ENCODE measurements at regions not wholly inside any gene's neighbourhood (a gene's known extent, or its start where the extent isn't known, plus 50 kb on each side); places are given as distances from the start of the nearest gene placed in this dataset.

DNA sequence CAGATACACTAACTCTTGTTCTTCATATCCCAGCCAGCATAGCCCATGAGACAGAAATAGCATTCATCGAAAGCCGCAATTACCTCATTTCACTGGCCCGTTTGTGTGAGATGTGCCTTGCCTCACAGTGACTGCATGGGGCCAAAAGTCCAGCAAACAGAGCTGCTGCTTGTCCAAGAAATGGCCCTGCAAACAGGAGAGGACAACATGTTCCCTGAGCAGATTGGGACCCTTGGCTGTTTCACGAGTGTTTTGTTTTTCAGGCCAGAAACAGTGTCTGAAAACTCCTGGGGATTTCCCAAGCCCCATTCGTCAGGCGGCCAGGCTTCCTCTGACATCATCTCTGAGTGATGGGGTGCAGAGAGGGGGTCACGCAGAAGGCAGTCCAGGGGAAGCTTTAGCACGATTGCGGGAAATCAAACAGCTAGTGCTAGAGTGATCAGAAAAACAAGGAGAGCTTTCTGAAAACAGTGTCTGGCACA is 503.6 kb upstream of the PAPPA start:
- Histone ChIP-seq H3K27ac (peak overlapping the region in 1 of 2 donors; percentile 14), H3K4me1 (replicated peaks) (no peaks in the 10 kb centered on the region)
- 54% methylated on average over 9 of the region's 9 CpGs for WGBS

DNA sequence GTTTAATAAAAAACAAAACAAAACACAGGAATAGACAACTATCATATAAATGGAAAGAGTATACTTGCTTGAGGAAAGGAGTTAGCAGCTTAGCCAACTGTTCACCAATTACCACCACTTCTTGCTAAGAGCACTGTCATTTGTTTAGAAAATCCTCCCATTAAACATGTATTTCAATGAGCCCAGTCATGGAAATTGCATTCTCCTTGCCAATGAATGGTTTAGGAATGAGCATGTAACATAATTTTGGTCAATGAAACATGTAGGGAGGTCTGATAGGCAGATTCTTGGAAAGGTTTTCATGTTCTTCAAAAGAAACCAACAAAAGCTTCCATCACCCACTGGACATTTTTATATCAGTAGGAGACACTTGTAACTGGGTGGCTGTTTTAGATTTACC is 502.8 kb upstream of the PAPPA start:
- Histone ChIP-seq H3K27me3 (replicated peaks; ENCODE audit: insufficient read depth) (no peaks in the 10 kb centered on the region), H3K36me3 (no peaks in the 10 kb centered on the region), H3K4me3 (no peak overlapping the region), H3K9me3 (no peaks in the 10 kb centered on the region), H3K27ac (peak overlapping the region in 1 of 2 donors; percentile 14), H3K4me1 (replicated peaks) (no peaks in the 10 kb centered on the region)
- intact Hi-C loops (cut with DNase I), result no loop called here
- no peak for DNase-seq (ENCODE audit: low spot score)
- TF ChIP-seq POLR2A (IDR thresholded peaks at IDR 0.05) (no peak), POLR2AphosphoS5 (IDR thresholded peaks at IDR 0.05) (no peak)
- TF ChIP-seq, protein P1, sequence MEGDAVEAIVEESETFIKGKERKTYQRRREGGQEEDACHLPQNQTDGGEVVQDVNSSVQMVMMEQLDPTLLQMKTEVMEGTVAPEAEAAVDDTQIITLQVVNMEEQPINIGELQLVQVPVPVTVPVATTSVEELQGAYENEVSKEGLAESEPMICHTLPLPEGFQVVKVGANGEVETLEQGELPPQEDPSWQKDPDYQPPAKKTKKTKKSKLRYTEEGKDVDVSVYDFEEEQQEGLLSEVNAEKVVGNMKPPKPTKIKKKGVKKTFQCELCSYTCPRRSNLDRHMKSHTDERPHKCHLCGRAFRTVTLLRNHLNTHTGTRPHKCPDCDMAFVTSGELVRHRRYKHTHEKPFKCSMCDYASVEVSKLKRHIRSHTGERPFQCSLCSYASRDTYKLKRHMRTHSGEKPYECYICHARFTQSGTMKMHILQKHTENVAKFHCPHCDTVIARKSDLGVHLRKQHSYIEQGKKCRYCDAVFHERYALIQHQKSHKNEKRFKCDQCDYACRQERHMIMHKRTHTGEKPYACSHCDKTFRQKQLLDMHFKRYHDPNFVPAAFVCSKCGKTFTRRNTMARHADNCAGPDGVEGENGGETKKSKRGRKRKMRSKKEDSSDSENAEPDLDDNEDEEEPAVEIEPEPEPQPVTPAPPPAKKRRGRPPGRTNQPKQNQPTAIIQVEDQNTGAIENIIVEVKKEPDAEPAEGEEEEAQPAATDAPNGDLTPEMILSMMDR (IDR thresholded peaks at IDR 0.05), result no peak

More for the DNA sequence above, 503.6 kb upstream of the PAPPA start:
- no peak overlapping the region for H3K4me3 ChIP-seq
- H3K9me3 ChIP-seq, result no peaks in the 10 kb centered on the region
- H3K36me3 ChIP-seq, result no peaks in the 10 kb centered on the region
- no peaks in the 10 kb centered on the region for H3K27me3 ChIP-seq (replicated peaks; ENCODE audit: insufficient read depth)
- intact Hi-C loops (cut with DNase I), result no loop called here
- TF ChIP-seq, protein P1 (IDR thresholded peaks at IDR 0.05), result no peak
- peak; percentile 54 for TF ChIP-seq POLR2AphosphoS5 (IDR thresholded peaks at IDR 0.05)
- no peak for DNase-seq (ENCODE audit: low spot score)

DNA sequence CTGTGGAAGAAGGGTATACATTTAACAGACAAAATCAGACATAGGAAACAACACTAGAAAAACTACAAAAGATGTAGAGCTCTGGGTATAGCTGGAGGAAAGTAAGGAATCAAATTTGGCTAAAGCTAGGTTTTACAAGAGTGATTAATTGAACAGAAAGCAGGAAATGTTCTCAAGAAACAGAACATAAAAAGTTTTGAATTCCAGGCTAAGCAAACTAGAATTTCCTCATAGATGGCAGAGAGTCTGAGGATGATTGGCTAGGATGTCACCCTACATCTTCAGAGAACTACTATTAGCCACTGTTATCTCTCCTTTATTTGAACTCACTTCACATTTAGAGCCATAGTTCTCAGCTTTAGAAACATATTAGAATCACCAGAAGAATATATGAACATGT is 502.1 kb upstream of the PAPPA start:
- no peak overlapping the region for H3K4me3 ChIP-seq
- TF ChIP-seq POLR2A (IDR thresholded peaks at IDR 0.05) (no peak), POLR2AphosphoS5 (IDR thresholded peaks at IDR 0.05) (no peak)
- TF ChIP-seq, protein P1 (IDR thresholded peaks at IDR 0.05), result no peak
- intact Hi-C loops (cut with DNase I), result no loop called here
- H3K36me3 ChIP-seq, result no peaks in the 10 kb centered on the region
- H3K9me3 ChIP-seq, result no peaks in the 10 kb centered on the region
- H3K27ac ChIP-seq, result peak overlapping the region in 1 of 2 donors; percentile 14
- H3K27me3 ChIP-seq (replicated peaks; ENCODE audit: insufficient read depth), result no peaks in the 10 kb centered on the region
- no peaks in the 10 kb centered on the region for H3K4me1 ChIP-seq (replicated peaks)
- DNase-seq (ENCODE audit: low spot score), result no peak

DNA sequence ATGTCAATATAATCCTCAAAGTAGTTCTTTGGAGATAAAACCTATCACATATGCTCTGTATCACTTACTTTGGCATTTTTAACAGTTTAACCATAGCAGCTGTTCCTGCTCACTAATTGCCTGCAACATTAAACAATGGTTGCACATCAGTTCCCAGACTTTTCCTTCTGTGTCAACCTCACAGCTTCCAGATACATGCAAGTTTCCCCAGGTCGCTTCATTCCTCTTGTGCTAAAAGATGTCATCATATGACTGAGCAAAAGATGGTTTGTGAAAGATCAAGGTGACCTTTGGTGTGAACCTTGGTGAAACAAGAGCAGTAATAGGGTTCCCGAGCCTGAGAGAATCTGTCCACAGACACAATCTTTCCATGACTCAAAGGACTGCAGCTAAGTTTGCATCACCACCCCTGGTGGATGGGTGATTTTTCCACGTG is 500.4 kb upstream of the PAPPA start:
- intact Hi-C loops (cut with DNase I), result no loop called here
- no peak for DNase-seq (ENCODE audit: low spot score)
- Histone ChIP-seq H3K4me1 (replicated peaks) (no peaks in the 10 kb centered on the region), H3K4me3 (no peak overlapping the region), H3K27me3 (replicated peaks; ENCODE audit: insufficient read depth) (no peaks in the 10 kb centered on the region), H3K9me3 (no peaks in the 10 kb centered on the region), H3K27ac (no peak overlapping the region), H3K36me3 (no peaks in the 10 kb centered on the region)
- TF ChIP-seq POLR2AphosphoS5 (IDR thresholded peaks at IDR 0.05), result no peak
- TF ChIP-seq, protein P1 (IDR thresholded peaks at IDR 0.05), result no peak
- no peak for TF ChIP-seq POLR2A (IDR thresholded peaks at IDR 0.05)
- WGBS, result 66% methylated on average over 3 of the region's 3 CpGs

DNA sequence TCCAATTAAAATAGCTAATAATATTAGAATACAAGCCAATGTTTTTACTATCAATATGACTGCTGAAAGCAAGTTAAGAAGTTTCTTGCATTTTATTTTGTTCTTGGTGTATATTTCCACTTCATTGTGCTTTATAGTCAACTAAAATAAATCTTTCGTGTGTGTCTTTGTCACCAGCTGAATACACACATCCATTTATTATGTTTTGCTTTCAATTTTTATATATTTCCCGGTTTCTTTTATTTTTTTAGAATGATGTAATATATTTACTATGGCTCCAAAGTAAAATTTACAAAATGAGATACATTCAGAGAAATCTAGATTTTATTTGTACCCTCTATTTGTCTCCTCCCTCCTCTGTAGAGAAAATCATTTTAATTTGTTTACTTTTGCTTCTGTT is 495.9 kb upstream of the PAPPA start:
- H3K9me3 ChIP-seq, result no peaks in the 10 kb centered on the region
- H3K4me3 ChIP-seq, result no peak overlapping the region
- H3K36me3 ChIP-seq, result no peaks in the 10 kb centered on the region
- intact Hi-C loops (cut with DNase I), result no loop called here
- no peaks in the 10 kb centered on the region for H3K27me3 ChIP-seq (replicated peaks; ENCODE audit: insufficient read depth)
- no peak for DNase-seq (ENCODE audit: low spot score)
- TF ChIP-seq POLR2AphosphoS5 (IDR thresholded peaks at IDR 0.05) (no peak), POLR2A (IDR thresholded peaks at IDR 0.05) (no peak)
- TF ChIP-seq, protein P1 (IDR thresholded peaks at IDR 0.05), result no peak
- H3K4me1 ChIP-seq (replicated peaks), result no peaks in the 10 kb centered on the region
- H3K27ac ChIP-seq, result no peak overlapping the region
- 46% methylated on average over 2 of the region's 2 CpGs for WGBS

Data from prostate gland (tissue), 2 donors.